NB4 (cell line): ENCODE measurements at regions not wholly inside any gene's neighbourhood (a gene's known extent, or its start where the extent isn't known, plus 50 kb on each side); places are given as distances from the start of the nearest gene placed in this dataset.

Experiments
- DNase-seq: peaks from one replicate; pipeline ENCODE4 v3.0.0; 2010; ENCODE audit warnings: low read depth
- H3K4me3 ChIP-seq: one replicate; pipeline ENCODE4 v1.5.1; 2011; ENCODE audit warnings: mild to moderate bottlenecking, low read depth, low read length, moderate library complexity
- CTCF ChIP-seq: IDR thresholded peaks from one replicate; pipeline ENCODE4 v1.5.1; 2012; ENCODE audit warnings: low read depth, low read length
- MYC ChIP-seq: IDR thresholded peaks from 2 replicates; pipeline ENCODE4 v1.6.1; 2011; ENCODE audit warnings: low read depth, low read length
- POLR2A ChIP-seq: IDR thresholded peaks from 2 replicates; pipeline ENCODE4 v1.6.1; 2011; ENCODE audit warnings: mild to moderate bottlenecking; ENCODE audit not compliant: insufficient read length; ENCODE audit errors: extremely low read depth
- TF ChIP-seq, protein P1 (sequence below): IDR thresholded peaks from 2 replicates; pipeline ENCODE4 v1.6.1; 2011; ENCODE audit warnings: low read depth, low read length

- DNase-seq = no peak
- TF ChIP-seq CTCF = no peak
- H3K4me3 ChIP-seq = no peak overlapping the region
These were observed 85.1 kb downstream of the PITPNM2 start for GRCh38 chr12:123065676-123066383.

GRCh38 chr12:123064885-123065619 lies 84.6 kb downstream of the ARL6IP4 start:
- no peak for TF ChIP-seq MYC
- TF ChIP-seq CTCF = no peak
- no peak for TF ChIP-seq POLR2A
- TF ChIP-seq, protein P1, sequence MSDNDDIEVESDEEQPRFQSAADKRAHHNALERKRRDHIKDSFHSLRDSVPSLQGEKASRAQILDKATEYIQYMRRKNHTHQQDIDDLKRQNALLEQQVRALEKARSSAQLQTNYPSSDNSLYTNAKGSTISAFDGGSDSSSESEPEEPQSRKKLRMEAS = no peak
- DNase-seq = no peak
- no peak overlapping the region for H3K4me3 ChIP-seq

GRCh38 chr12:123064366-123064765 lies 83.9 kb downstream of the ARL6IP4 start:
- TF ChIP-seq, protein P1 = no peak
- TF ChIP-seq CTCF = no peak
- TF ChIP-seq MYC = no peak
- no peak for TF ChIP-seq POLR2A
- no peak overlapping the region for H3K4me3 ChIP-seq
- no peak for DNase-seq

- H3K4me3 ChIP-seq = no peak overlapping the region
- TF ChIP-seq, protein P1 = no peak
- TF ChIP-seq POLR2A (no peak), MYC (no peak), CTCF (peak; percentile 55)
- DNase-seq = peak; percentile 71
These were observed 83.1 kb downstream of the ARL6IP4 start for GRCh38 chr12:123063535-123063934.

GRCh38 chr12:123062681-123063486 lies 82.4 kb downstream of the ARL6IP4 start:
- TF ChIP-seq MYC = peak; percentile 66
- no peak for TF ChIP-seq POLR2A
- no peak for TF ChIP-seq CTCF
- TF ChIP-seq, protein P1 = peak; percentile 90
- no peak overlapping the region for H3K4me3 ChIP-seq
- peak; percentile 66 for DNase-seq
